HEK293 (cell line): ENCODE measurements at regions not wholly inside any gene's neighbourhood (a gene's known extent, or its start where the extent isn't known, plus 50 kb on each side); places are given as distances from the start of the nearest gene placed in this dataset.
"Not testable (repeated sequence)": the region's sequence is repeated elsewhere in the genome, so short reads cannot be mapped to it uniquely, and the experiment has no call there.

Source experiments
- CTCF ChIA-PET: fragments of 350-600 bp; formaldehyde crosslinking; extraction: SDS; loops from one replicate; lab custom pipeline; 2021; ENCODE audit warnings: antibody characterized with exemption; lab: Yijun Ruan, JAX
- POLR2A ChIA-PET: fragments of 300-600 bp; formaldehyde crosslinking; extraction: SDS; loops from one replicate; lab custom pipeline; 2020; ENCODE audit warnings: antibody characterized with exemption, inconsistent platforms; lab: Yijun Ruan, JAX
- H3K27ac ChIP-seq: fragments of 200-500 bp; sonication (Bioruptor generic); 2 replicates; pipeline ENCODE4 v1.5.1; 2014; ENCODE audit warnings: low read depth, low read length, control low read depth, inconsistent platforms; ENCODE audit errors: extremely low read depth
- H3K36me3 ChIP-seq, 2 experiments: fragments of 200-500 bp in 1 of 2; sonication (Bioruptor generic) in 1 of 2; 1 replicate in 1 of 2; 2 replicates in 1 of 2; pipeline ENCODE4 v1.5.1; 2014 to 2017; ENCODE audit warnings: inconsistent platforms in 2 of 2, low read length in 2 of 2; ENCODE audit not compliant: control insufficient read depth in 2 of 2, insufficient read depth in 1 of 2
- H3K4me1 ChIP-seq: fragments of 200-500 bp; sonication (Bioruptor generic); 2 replicates; pipeline ENCODE4 v1.5.1; 2014; ENCODE audit warnings: mild to moderate bottlenecking, low read length, inconsistent platforms; ENCODE audit not compliant: control insufficient read depth, insufficient read depth
- H3K4me3 ChIP-seq: 2 replicates; pipeline ENCODE4 v1.5.1; 2011; ENCODE audit warnings: low read depth, mild to moderate bottlenecking, control low read depth, low read length, moderate library complexity
- H3K9me3 ChIP-seq: fragments of 200-500 bp; sonication (Bioruptor generic); 2 replicates; pipeline ENCODE4 v1.5.1; 2014; ENCODE audit warnings: low read depth, low read length, inconsistent platforms; ENCODE audit not compliant: control insufficient read depth, insufficient read depth
- ZBTB11 ChIP-seq: fragments of 450-650 bp; formaldehyde crosslinking; conservative IDR thresholded peaks from 2 replicates; pipeline ENCODE4 v1.5.1; 2016; ENCODE audit warnings: low read depth, missing biosample characterization, missing genetic modification characterization
- ZNF140 ChIP-seq: fragments of 450-650 bp; formaldehyde crosslinking; IDR thresholded peaks from 2 replicates; pipeline ENCODE4 v1.5.1; 2016; ENCODE audit warnings: missing biosample characterization, missing genetic modification characterization
- ZNF202 ChIP-seq: fragments of 450-650 bp; formaldehyde crosslinking; IDR thresholded peaks from 2 replicates; pipeline ENCODE4 v1.5.1; 2016; ENCODE audit warnings: missing biosample characterization, missing genetic modification characterization, borderline replicate concordance
- ZNF394 ChIP-seq: fragments of 450-650 bp; formaldehyde crosslinking; IDR thresholded peaks from 2 replicates; pipeline ENCODE4 v1.5.1; 2016; ENCODE audit warnings: missing biosample characterization, missing genetic modification characterization, mild to moderate bottlenecking, moderate library complexity, borderline replicate concordance
- ZNF426 ChIP-seq: fragments of 450-650 bp; formaldehyde crosslinking; IDR thresholded peaks from 2 replicates; pipeline ENCODE4 v1.5.1; 2017; ENCODE audit warnings: missing biosample characterization, missing genetic modification characterization, mild to moderate bottlenecking, inconsistent platforms, moderate library complexity
- ZNF433 ChIP-seq: fragments of 450-650 bp; formaldehyde crosslinking; IDR thresholded peaks from 2 replicates; pipeline ENCODE4 v1.5.1; 2016; ENCODE audit warnings: missing biosample characterization, missing genetic modification characterization, low read depth
- ZNF518A ChIP-seq: fragments of 450-650 bp; formaldehyde crosslinking; conservative IDR thresholded peaks from 2 replicates; pipeline ENCODE4 v1.5.1; 2016; ENCODE audit warnings: low read depth, missing biosample characterization, missing genetic modification characterization
- ZNF555 ChIP-seq: fragments of 450-650 bp; formaldehyde crosslinking; conservative IDR thresholded peaks from 2 replicates; pipeline ENCODE4 v1.5.1; 2017; ENCODE audit warnings: missing biosample characterization, mild to moderate bottlenecking, missing genetic modification characterization, inconsistent platforms
- ZNF560 ChIP-seq: fragments of 450-650 bp; formaldehyde crosslinking; IDR thresholded peaks from 2 replicates; pipeline ENCODE4 v1.5.1; 2017; ENCODE audit warnings: missing biosample characterization, missing genetic modification characterization, borderline replicate concordance
- ZNF623 ChIP-seq: fragments of 450-650 bp; formaldehyde crosslinking; IDR thresholded peaks from 2 replicates; pipeline ENCODE4 v1.5.1; 2016; ENCODE audit warnings: missing biosample characterization, missing genetic modification characterization
- ZNF654 ChIP-seq: fragments of 450-650 bp; formaldehyde crosslinking; IDR thresholded peaks from 2 replicates; pipeline ENCODE4 v1.5.1; 2016; ENCODE audit warnings: low read depth, missing biosample characterization, missing genetic modification characterization

DNA sequence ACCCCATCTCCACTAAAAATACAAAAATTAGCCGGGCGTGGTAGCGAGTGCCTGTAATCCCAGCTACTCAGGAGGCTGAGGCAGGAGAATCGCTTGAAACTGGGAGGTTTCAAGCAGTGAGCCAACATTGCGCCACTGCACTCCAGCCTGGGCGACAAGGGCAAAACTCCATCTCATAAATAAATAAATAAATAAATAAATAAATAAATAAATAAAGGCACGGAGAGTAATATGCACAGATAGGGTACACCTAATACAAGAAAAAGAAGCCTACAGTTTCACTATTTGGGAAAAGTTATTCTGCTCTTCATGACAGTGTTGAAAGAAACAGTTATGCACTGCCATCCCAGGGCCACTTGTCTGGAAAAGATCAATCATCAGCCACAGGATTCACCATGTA, 285.2 kb downstream of the GOLGA6L6 start:
- H3K36me3 ChIP-seq, POLR2A ChIA-PET, H3K4me3 ChIP-seq, H3K9me3 ChIP-seq, H3K27ac ChIP-seq: not testable (repeated sequence)
- TF ChIP-seq ZNF518A (tag by site-specific recombination) (peak; percentile 70; the same call in 1 of the 2 replicates), ZNF140 (peak; percentile 57), ZNF394 (tag by site-specific recombination) (peak; percentile 70; the same call in 1 of the 2 replicates), ZNF654 (tag by site-specific recombination) (peak; percentile 9; the same call in 1 of the 2 replicates), ZNF623 (tag by site-specific recombination) (peak; percentile 27; the same call in 1 of the 2 replicates), ZNF426 (tag by site-specific recombination) (peak; percentile 37), ZNF560 (tag by site-specific recombination) (0 out of 2 replicates have a peak, but pooled peaks have one; percentile 38), ZBTB11 (tag by site-specific recombination) (0 out of 2 replicates have a peak, but pooled peaks have one; percentile 37), ZNF202 (peak; percentile 44; the same call in 1 of the 2 replicates), ZNF555 (tag by site-specific recombination) (peak; percentile 34; the same call in 1 of the 2 replicates), ZNF433 (tag by site-specific recombination) (peak; percentile 54; the same call in 1 of the 2 replicates)
- TF ChIP-seq, all 188 proteins: peak for 11; not testable (repeated sequence) for 177
- H3K4me1 ChIP-seq, CTCF ChIA-PET: not testable (repeated sequence)

DNA sequence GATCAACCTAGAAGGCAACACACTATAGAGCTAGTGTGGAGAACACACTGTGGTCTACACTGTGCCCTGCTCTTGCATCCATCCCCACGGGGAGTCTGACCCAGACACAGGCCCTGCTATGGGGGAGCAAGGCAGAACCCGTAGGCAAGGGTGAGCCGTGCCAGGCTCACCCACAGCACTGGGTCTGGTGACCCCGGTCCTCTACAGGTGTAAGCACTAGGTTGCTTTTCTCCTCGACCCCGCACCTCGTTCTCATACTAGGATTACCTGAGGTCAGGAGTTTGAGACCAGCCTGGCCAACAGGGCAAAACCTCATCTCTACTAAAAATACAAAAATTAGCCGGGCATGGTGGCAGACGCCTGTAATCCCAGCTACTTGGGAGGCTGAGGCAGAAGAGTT, 286.0 kb downstream of the GOLGA6L6 start:
- H3K4me3 ChIP-seq, H3K4me1 ChIP-seq, POLR2A ChIA-PET, CTCF ChIA-PET, H3K27ac ChIP-seq, H3K36me3 ChIP-seq, H3K9me3 ChIP-seq: not testable (repeated sequence)

DNA sequence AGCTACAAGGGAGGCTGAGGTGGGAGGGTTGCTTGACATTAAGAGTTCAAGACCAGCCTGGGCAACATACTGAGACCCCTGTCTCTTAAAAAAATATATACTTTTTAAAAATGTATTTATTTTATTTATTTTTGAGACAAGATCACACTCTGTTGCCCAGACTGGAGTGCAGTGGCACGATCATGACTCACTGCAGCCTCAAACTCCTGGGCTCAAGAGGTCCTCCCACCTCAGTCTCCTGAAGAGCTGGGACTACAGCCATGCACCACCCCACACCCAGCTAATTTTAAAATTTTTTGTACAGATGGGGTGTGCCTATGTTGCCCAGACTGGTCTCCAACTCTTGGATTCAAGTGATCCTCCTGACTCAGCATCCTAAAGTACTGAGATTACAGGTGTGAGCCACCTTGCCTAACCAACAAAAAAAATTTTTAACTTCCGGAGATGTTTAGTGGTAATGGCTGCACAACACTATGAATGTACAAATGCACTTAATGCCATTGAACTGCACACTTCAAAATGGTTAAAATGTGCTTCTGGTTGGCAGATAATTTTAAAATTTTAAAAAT, 288.5 kb downstream of the GOLGA6L6 start:
- CTCF ChIA-PET, result interaction anchor here (0.9 kb wide), 1 partner anchor 103 kb away, joined by 3 read pairs; no protein-coding TSS in a partner anchor
- H3K36me3 ChIP-seq, H3K9me3 ChIP-seq, H3K27ac ChIP-seq, H3K4me3 ChIP-seq, POLR2A ChIA-PET, H3K4me1 ChIP-seq: not testable (repeated sequence)

DNA sequence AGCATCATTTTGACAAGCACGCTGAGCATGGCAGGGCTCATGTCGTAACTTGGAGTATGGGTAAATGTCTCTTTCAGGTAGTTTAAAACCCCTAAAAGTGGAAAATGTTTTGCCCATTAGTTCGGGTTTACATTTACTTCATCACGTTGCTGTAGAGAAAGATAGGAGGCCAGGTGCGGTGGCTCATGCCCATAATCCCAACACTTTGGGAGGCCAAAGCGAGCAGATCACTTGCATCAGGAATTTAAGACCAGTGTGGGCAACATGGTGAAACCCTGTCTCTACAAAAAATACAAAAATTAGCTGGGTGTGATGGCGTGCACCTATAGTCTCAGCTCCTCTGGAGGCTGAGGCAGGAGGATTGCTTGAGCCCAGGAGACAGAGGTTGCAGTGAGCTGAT, 289.6 kb downstream of the GOLGA6L6 start:
- H3K27ac ChIP-seq, POLR2A ChIA-PET, H3K36me3 ChIP-seq, H3K9me3 ChIP-seq, H3K4me1 ChIP-seq, CTCF ChIA-PET, H3K4me3 ChIP-seq: not testable (repeated sequence)
